Sciatic nerve (tissue), 2 donors: ENCODE measurements at regions not wholly inside any gene's neighbourhood (a gene's known extent, or its start where the extent isn't known, plus 50 kb on each side); places are given as distances from the start of the nearest gene placed in this dataset.

Experiments
- ATAC-seq: fragments of 200-7000 bp; cut with Tn5 transposase; one replicate; pipeline ENCODE4 v1.9.1; 2020; ENCODE audit warnings: mild to moderate bottlenecking, moderate library complexity
- DNase-seq: peaks from one replicate; pipeline ENCODE4 v3.0.0-alpha.2; 2020; ENCODE audit warnings: low spot score
- intact Hi-C: fragments of 100-400 bp; cut with DNase I; formaldehyde crosslinking; loops from one replicate; pipeline ENCODE4 v1.14.2; 2022
- donor health status: DM: no; HTN: no; CAD: no.
- donor health status: DM: no; HTN: no; CAD: no.

DNA sequence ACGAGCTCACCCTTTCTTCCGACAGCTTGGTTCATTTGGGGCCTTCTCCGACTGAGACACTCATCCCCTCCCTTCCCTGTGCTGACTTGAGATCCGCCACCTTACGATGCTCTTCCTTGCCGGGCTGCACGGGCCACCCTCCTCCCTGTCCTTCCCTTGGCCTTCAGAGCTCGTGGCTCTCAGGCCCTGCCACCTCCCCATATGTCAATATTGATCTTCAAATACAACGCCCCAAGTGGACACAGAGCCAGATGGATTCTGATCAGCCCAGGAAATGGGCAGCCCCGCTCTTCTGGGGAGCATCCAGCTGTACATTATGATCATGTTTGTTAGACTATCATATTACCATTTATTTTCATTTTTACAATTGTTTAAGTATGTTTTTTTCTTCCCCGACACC, 812.8 kb downstream of the TBC1D22A start:
- no peak for DNase-seq
- intact Hi-C loops, result no loop called here
- ATAC-seq, result no peak

DNA sequence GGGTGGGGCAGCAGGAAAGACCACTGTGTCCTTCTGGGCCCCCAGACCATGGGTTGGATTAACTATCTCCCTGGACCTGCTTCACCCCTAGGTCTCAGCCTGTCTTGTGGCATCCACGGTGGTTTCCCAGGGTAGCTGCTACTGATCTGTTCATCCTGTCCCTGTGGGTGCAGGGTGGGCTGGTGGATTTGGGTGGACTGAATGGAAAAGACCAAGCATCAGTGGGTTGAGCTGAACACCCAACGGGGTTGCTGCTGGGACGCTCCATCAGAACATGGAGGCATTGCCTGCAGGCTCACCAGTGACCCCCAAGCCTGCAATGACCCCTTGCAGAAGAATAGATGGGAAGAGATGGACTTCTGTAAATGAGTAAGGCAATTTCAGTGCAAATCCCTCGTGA, 812.1 kb downstream of the TBC1D22A start:
- no peak for DNase-seq
- intact Hi-C loops, result no loop called here
- ATAC-seq, result no peak

DNA sequence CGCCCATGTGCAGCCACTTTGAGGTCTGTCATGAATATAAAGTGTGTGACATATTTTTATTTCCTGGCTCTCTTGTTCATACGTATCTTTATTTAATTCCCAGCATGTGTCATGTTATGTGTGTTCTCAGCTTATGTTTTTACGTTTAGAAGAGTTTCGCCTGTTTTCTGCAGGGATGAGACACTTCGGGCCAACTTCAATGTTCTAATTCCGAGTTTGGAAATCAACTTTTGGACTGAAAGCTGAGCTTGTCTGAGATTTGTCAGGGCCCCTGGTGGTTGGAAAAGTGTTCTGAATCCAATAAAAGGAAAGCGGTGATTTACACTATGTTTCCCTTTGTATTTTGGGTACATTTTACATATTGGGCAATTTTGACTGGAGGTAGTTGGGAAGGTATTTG, 810.7 kb downstream of the TBC1D22A start:
- no peak for DNase-seq
- no peak for ATAC-seq
- intact Hi-C loops, result no loop called here

DNA sequence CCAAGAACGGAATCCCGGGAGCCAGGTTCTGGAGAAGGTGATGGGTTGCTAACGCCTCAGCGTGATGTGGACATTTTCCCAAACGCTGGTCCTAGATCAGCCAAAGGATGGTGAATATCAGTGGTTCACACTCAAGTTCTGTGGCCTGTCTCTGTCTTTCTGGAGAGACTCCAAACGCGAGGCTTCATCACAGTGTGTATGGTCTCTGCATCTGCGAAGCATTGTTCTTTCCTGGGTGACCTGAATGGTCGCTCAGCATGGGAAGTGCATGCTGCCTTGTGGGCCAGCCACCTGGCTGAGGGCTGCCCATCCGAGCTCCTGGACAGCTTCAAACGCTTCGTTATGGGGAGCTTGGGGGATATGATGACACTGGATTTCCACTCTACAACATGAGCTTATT, 810.0 kb downstream of the TBC1D22A start:
- DNase-seq (no peak), ATAC-seq (no peak)
- intact Hi-C loops, result no loop called here

DNA sequence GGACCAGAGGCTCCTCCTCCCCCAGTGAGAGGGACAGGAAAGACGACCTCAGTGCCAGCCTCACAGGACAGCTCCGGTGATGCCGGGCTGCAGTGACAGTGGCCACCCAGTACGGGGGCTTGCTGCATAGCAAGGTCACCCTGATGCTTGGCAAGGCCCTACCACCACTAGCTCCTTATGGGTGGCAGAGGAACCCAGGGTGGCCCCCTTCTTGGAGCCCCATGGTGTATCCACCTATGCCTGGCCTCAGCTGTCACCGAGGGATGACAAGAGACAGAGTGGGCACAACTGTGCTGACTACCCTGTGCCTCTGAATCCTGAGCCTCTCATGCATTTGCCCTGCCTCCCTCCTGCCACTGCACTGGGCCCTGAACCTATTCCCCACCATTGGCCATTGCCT, 809.2 kb downstream of the TBC1D22A start:
- intact Hi-C loops, result no loop called here
- DNase-seq (no peak), ATAC-seq (no peak)

DNA sequence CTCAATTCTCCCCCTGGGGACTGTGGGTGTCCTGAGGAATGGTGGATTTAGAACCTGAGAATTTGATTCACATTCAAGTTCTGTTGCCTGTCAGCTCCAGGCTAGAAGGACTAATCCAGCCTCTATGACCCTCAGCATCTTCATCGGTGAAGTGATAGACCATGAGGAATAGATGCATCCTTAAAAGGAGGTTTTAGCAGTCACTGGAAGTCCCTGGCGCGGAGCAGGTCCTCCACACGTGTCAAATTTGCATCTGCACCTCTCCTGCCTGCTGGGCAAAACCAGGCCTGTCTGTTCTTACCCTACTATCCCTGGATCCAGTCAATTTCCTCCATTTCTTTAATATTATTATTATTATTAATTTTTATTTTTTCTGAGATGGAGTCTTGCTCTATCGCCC, 808.4 kb downstream of the TBC1D22A start:
- DNase-seq, result no peak
- ATAC-seq, result no peak
- intact Hi-C loops, result no loop called here

DNA sequence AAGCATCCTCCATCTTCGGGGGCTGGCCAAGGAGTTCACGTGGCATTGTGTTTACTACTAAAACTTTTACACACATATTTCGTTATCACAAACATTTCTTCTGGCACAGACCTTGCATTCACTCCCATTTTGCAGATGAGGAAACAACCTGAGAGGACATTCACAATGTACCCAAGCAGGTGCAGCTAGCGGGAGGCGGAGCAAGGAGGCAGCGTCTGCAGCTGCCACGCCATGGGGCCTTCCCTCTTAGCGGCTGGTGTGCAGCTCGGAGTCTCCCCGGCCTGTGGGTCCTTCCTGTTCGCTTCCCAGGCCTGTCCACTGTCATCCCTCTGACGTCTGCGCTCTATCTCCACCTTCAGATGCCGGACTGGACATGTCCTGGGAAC, 807.8 kb downstream of the TBC1D22A start:
- no peak for ATAC-seq
- intact Hi-C loops, result no loop called here

DNA sequence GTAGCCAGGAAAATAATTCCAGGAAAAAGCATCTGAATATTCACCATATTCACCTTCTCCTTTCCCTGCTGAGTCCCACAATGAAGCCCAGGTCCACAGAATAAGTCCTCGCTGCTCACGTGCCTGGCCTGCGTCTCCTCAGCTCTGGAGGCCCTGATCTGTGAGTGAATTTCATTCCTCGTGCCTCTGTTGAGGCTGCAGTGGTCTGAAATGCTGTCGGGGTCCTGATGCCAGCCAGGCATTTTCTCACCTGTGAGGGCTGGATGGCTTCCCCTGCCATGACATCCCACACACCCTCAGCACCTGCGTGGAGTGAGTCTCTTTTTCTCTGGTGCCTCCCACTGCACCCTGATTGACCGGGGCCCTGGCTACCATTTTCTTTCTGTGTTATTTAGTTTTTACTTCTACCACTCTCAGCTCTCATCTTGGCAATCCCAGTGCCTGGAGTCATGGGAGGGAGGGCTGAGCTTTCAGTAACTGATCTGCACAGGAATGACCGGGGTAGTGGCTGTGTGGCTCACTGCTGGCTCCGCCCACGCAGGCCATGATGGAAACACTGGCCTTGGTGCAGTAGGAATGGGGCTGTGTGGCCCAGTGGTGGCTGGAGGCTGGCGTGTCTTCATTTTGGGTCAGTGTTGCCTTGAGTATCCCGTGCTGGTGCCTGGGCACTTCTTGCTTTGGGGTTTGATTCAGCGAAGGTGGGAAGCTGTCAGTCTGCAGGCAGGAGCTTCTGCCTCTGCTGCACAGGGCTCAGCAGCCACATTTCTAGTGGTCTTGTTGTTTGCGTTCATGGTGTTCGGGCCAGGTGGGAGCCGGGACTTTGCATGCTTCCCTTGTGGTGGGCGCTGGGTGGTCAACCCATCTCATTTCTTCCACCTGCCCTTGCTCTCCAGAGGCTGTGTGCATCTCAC, 807.2 kb downstream of the TBC1D22A start:
- DNase-seq, result peak; percentile 30
- intact Hi-C loops, result no loop called here
- ATAC-seq, result no peak

More for the DNA sequence above, 807.8 kb downstream of the TBC1D22A start:
- no peak for DNase-seq

DNA sequence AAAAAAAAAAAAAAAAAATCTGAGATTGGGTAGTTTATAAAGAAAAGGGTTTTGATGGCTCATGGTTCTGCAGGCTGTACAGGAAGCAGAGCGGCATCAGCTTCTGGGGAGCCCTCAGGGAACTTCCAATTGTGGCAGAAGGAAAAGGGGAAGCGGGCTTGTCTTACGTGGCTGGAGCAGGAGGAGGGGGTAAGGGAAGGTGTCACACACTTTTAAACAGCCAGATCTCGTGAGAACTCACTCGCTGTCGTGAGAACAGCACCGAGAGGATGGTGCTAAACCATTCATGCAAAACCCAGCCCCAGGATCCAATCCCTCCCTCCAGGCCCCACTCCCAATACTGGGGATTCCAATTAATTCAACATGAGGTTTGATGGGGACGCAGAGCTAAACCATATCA, 806.2 kb downstream of the TBC1D22A start:
- ATAC-seq (no peak), DNase-seq (peak; percentile 21)
- intact Hi-C loops, result no loop called here

DNA sequence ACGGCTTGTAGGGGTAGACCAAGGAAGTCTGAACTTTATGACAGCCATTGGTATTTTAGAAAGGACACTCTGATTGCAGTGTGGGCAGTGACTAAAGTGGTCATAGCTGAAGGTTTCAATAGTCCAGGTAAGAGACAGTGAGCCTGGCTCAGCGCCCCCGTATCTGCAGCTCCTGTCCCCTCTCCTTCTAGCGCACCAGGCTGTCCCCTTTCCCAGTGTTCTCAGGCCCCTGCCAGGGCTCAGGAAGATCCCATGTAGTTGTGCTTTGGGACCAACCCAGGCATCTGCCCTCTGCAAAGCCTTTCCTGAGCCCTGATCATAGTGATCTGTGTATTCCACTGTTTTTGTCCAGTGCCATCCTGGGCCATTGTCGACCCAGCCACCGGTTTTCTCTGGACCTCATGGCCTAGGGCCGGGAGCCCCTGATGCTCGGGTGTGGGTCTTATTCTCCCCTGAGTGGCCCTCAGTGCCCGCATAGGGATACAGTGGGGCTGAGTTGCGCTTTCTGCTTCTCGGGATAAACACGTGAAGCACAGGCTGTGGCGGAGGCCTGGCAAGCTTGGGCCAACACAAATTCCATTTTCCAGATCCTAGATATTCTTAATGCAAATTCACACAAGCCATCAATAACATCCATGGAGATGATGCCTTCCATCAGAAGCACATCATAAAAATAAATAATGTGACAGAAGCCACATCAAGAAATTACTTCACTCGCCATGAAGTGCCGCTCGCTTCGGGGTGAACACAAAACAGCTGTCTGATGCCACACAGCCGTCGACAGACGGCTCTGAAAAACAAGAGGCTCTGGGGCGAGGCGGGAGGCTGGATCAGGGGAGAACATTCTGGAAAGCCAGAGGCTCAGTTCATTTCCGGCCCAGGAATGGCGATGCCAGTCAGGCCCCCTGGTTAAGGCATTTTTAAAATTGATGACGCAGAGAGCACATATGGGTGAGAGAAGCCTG, 805.0 kb downstream of the TBC1D22A start:
- ATAC-seq, result no peak
- intact Hi-C loops, result no loop called here
- DNase-seq, result no peak

DNA sequence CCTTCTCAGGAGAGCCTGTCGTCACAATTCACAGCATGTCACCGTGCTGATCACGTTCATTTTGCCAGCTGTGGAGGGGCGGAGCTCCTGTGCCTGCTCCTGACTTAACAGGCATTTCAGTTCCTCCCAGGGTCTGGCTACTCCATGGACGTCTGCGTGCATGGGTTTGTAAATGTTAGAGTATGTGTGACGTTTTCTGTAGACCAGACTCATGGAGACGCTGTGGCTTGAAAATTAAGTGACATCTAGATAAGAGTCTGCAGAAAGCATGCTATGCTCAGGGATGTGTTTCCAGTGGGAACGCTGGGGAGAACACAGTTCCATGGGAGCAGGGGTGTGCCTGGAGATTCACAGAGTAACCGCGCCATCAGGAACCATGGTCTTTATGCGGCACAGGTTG, 804.0 kb downstream of the TBC1D22A start:
- no peak for ATAC-seq
- no peak for DNase-seq
- intact Hi-C loops, result no loop called here

DNA sequence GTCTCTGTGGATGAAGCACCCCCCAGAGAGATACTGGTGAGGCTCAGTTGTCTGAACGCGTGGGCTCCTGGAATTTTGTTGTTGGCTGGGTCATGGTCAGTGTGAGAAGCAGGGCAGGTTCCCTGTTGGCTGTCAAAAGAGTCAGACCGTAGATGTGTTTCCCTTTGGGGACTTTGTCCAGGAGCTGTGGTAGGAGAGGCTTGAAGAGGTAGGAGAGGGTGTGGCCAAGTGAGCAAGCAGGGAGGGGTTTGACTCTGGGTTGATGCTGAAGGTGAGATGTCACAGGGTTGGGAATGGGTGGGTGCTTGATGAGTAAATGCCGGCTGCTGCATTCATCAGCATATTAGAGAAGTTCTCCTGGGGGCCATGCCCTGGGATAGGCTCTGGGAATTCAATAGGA, 803.2 kb downstream of the TBC1D22A start:
- DNase-seq (no peak), ATAC-seq (no peak)
- intact Hi-C loops, result no loop called here

DNA sequence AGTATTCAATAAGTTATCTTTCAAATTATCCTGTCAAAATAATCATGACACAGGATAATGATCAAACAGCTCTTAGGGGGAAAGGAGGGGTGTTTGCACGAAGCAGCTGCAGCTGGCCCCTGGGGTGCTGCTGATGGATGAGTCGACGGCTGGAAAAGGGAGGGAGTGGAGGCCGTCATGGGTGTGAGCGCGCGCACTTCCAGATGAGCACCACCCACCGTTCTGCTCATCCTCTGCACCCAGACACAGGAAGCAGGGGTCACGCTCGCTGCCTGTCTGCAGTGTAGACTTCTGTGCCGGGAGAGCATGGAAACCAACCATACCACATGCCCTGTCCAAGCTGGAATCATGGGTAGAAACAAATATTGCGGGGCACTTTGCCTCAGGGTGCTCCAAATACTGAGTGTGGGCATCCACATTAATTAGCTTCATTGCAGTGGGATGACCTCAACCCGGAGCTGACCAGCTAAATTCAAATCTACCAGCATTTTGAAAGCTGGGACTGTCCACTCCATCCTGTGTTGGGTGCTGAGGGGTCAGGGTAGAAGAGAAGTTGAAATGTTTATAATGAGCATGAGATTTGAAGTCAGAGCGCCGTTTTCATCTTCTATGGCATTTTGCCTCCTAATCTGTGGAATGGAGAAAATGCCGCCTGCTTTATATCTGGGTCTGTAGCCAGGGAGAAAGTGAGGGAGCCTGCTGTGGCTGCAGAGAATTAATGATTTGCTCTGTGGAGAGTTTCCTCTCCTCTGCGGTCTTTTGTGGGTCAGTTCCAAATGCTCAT, 802.4 kb downstream of the TBC1D22A start:
- intact Hi-C loops, result no loop called here
- no peak for ATAC-seq
- DNase-seq, result no peak

DNA sequence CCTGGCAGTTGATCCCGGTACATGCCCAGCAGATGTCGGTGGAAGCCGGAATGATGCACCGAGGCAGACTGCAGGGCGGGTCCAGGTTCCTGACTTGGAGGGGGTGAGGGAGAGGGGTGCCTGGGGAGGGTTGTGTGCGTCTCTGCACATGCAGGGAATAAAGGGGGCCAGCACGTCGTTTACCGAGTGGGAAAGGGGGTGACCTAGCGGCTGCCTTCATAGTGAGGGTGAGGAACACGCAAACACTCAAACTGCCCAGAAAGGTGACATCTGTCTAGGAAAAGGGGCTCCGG, 801.7 kb downstream of the TBC1D22A start:
- no peak for DNase-seq
- intact Hi-C loops, result no loop called here
- ATAC-seq, result no peak

DNA sequence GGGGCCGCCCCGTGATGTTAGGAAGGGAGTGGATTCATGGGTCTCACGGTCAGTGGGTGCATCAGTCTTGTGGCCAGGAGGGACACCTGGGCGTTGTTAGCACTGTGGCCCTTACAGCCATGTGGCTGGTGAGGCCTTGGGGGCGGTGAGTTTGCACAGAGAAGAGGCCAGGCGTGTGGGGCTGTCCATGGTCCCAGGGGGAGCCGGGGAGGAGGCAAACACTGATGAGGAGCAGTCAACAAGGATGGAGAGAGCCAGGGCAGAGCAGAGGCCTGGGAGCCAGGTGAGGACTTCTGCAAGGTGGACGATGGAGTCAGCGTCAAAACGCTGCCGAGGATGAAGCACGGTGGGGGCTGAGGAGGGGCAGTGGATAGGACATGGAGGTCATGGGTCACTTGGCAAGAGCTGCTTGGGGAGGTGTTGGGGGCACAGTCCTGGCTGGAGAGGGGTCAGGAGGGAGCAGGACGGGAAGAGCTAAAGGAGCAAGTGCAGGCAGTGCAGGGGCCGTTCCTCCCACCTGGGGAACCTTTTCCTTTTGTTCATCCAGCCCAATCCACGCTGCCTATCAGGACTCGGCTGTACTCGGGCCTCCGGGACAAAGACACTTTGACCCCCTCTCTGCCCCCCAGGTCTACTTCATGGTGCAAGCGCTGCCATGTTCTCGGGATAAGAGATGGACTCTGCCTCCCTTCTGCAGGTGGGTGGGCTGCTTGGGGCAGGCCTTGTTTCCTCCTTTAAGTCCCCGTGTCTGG, 801.1 kb downstream of the TBC1D22A start:
- DNase-seq, result no peak
- ATAC-seq, result no peak
- intact Hi-C loops, result no loop called here

DNA sequence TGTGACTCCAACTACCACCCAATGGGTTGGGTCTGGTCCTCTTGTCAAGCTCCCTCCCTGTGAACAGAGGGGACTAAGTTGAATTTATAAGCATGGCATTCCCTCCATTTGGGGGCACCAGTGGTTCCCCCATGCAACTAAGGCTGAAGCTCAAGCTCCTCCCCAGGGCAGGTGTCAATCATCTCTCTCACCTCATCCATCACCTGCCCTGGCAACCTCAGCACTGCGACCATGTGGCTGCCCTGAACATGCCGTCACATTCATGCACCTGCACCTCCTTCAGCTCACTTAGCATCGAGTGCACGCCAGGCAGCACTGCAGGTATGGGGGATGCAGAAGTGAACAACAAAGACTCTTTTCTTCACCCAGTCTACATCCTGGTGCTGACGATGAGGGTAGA, 799.3 kb downstream of the TBC1D22A start:
- intact Hi-C loops, result no loop called here
- ATAC-seq (no peak), DNase-seq (no peak)

DNA sequence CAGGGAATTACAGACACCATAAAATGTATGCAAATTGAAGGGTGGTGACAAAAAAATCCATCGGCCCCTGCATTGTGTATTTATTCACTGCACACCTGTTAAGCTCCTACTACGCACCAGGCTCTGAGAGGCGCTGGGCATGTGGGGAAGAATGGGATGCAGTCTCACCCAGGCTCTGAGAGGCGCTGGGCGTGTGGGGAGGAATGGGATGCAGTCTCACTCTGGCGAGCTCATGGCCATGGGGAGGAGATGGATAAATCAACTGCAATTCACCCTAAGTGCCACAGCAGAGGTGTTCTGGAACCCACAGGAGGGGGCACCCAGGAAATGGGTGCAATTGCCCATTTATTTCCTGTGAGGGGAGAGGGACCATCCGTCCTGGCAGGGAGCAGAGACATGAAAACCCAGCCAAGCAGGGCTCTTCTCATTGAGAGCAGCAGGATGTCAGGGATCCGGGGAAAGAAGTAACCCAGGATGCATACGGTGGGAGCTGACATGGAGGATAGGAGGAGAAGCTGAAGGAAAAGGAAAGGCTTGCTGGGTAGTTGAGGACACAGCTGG, 798.7 kb downstream of the TBC1D22A start:
- DNase-seq, result no peak
- intact Hi-C loops, result no loop called here
- ATAC-seq, result no peak

DNA sequence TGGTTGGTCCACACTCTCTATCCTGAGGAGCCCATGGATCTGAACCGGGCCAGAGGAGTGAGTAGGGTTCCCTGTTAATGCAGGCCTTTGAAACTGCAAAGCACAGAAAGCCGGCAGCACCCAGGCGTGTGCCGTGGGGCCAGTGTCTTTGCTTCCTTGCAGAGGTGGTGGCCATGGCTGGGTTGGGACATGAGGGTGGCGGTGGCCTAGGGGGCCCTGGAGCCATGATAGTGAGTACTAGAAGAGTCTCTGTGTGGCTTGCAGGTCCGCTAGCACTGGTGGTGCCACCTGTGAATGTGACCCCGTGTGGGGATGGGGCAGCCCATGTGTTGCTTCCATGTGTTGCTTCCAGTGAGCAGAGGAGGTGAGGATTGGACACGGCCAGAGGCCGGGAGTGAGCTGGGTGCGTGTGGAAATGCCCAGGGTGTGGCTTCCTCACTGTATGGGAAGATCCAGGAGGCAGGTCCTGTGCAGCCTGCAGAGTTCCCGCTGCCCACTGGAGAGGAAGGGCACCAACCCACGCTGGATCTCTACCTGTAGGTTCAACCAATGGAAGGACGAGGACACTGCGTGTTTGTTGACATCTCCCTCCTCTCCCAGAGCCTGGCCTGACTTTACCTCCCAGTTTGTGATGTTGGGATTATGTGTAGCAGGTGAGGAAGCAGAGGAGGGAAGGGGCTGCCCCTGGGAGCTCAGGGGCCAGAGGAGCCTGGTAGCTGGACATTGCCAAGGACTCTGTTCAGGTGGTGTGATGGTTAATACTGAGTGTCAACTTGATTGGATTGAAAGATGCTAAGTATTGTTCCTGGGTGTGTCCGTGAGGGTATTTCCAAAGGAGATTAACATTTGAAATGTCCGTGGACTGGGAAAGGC, 796.6 kb downstream of the TBC1D22A start:
- ATAC-seq, result no peak
- intact Hi-C loops, result no loop called here
- no peak for DNase-seq
